ENCODE measurements at regions not wholly inside any gene's neighbourhood (a gene's known extent, or its start where the extent isn't known, plus 50 kb on each side); places are given as distances from the start of the nearest gene placed in this dataset.
"Not testable (repeated sequence)": the region's sequence is repeated elsewhere in the genome, so short reads cannot be mapped to it uniquely, and the experiment has no call there.

- peak; percentile 18 for TF ChIP-seq CTCF (IDR thresholded peaks at IDR 0.05; ENCODE audit: low read depth, low read length, missing control alignments)
- no peak for DNase-seq (ENCODE audit: extremely low read depth, low read depth)
- H3K4me3 ChIP-seq (replicated peaks; ENCODE audit: low read depth, low read length), result no peak overlapping the region
Measured at GRCh38 chr3:144687862-144688261, 716.2 kb downstream of the DIPK2A start.

- no peak for DNase-seq (ENCODE audit: extremely low read depth, low read depth)
- TF ChIP-seq CTCF (IDR thresholded peaks at IDR 0.05; ENCODE audit: low read depth, low read length, missing control alignments), result no peak
- no peak overlapping the region for H3K4me3 ChIP-seq (replicated peaks; ENCODE audit: low read depth, low read length)
Measured at GRCh38 chr3:144692488-144692887, 720.9 kb downstream of the DIPK2A start.

- no peak for TF ChIP-seq CTCF (IDR thresholded peaks at IDR 0.05; ENCODE audit: low read depth, low read length, missing control alignments)
- no peak overlapping the region for H3K4me3 ChIP-seq (replicated peaks; ENCODE audit: low read depth, low read length)
- no peak for DNase-seq (ENCODE audit: extremely low read depth, low read depth)
Measured at GRCh38 chr3:144708437-144708836, 736.8 kb downstream of the DIPK2A start.

GRCh38 chr3:144737281-144737680 is 765.7 kb downstream of the DIPK2A start:
- no peak overlapping the region for H3K4me3 ChIP-seq (replicated peaks; ENCODE audit: low read depth, low read length)
- no peak for DNase-seq (ENCODE audit: extremely low read depth, low read depth)
- no peak for TF ChIP-seq CTCF (IDR thresholded peaks at IDR 0.05; ENCODE audit: low read depth, low read length, missing control alignments)

- DNase-seq (ENCODE audit: extremely low read depth, low read depth), result no peak
- no peak overlapping the region for H3K4me3 ChIP-seq (replicated peaks; ENCODE audit: low read depth, low read length)
- no peak for TF ChIP-seq CTCF (IDR thresholded peaks at IDR 0.05; ENCODE audit: low read depth, low read length, missing control alignments)
Measured at GRCh38 chr3:144743225-144743668, 771.6 kb downstream of the DIPK2A start.

GRCh38 chr3:144744473-144744872 is 772.9 kb downstream of the DIPK2A start:
- no peak for DNase-seq (ENCODE audit: extremely low read depth, low read depth)
- H3K4me3 ChIP-seq (replicated peaks; ENCODE audit: low read depth, low read length), result no peak overlapping the region
- no peak for TF ChIP-seq CTCF (IDR thresholded peaks at IDR 0.05; ENCODE audit: low read depth, low read length, missing control alignments)

- no peak for DNase-seq (ENCODE audit: extremely low read depth, low read depth)
- no peak for TF ChIP-seq CTCF (IDR thresholded peaks at IDR 0.05; ENCODE audit: low read depth, low read length, missing control alignments)
- no peak overlapping the region for H3K4me3 ChIP-seq (replicated peaks; ENCODE audit: low read depth, low read length)
Measured at GRCh38 chr3:144746631-144747030, 775.0 kb downstream of the DIPK2A start.

- not testable (repeated sequence) for DNase-seq (ENCODE audit: extremely low read depth, low read depth); H3K4me3 ChIP-seq (replicated peaks; ENCODE audit: low read depth, low read length)
Measured at GRCh38 chr3:144749536-144750253, 778.1 kb downstream of the DIPK2A start.
